MM.1S (cell line): ENCODE measurements at regions not wholly inside any gene's neighbourhood (a gene's known extent, or its start where the extent isn't known, plus 50 kb on each side); places are given as distances from the start of the nearest gene placed in this dataset.

Source experiments
- EZH2 ChIP-seq: fragments of 300-600 bp; sonication (generic); optimal IDR thresholded peaks from 2 replicates; pipeline ENCODE3; 2017; ENCODE audit warnings: low read depth, mild to moderate bottlenecking, antibody characterized with exemption, low read length, mixed read lengths
- EZH2phosphoT487 ChIP-seq: fragments of 300-600 bp; sonication (generic); IDR thresholded peaks from 2 replicates; pipeline ENCODE4 v1.6.1; 2018; ENCODE audit warnings: antibody characterized with exemption, low read length
- TF ChIP-seq, protein P1 (sequence below): fragments of 300-600 bp; sonication (generic); IDR thresholded peaks from 2 replicates; pipeline ENCODE4 v1.5.1; 2016; ENCODE audit warnings: antibody characterized with exemption, low read length, mixed read lengths

DNA sequence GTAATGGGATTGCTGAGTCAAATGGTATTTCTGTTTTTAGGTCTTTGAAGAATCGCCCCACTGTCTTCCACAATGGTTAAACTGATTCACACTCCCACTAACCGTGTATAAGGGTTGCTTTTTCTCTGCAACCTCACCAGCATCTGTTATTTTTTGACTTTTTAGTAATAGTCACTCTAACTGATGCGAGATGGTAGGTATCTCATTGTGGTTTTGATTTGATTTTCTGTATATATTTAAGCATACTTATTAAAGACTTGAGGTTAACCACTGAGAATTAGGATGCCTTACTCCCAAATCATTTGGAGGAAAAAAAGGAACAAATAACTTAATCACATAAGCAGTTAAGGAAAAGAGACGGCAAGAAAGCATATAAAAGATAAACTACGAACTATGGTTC, 181.6 kb upstream of the FST start:
- TF ChIP-seq, protein P1, sequence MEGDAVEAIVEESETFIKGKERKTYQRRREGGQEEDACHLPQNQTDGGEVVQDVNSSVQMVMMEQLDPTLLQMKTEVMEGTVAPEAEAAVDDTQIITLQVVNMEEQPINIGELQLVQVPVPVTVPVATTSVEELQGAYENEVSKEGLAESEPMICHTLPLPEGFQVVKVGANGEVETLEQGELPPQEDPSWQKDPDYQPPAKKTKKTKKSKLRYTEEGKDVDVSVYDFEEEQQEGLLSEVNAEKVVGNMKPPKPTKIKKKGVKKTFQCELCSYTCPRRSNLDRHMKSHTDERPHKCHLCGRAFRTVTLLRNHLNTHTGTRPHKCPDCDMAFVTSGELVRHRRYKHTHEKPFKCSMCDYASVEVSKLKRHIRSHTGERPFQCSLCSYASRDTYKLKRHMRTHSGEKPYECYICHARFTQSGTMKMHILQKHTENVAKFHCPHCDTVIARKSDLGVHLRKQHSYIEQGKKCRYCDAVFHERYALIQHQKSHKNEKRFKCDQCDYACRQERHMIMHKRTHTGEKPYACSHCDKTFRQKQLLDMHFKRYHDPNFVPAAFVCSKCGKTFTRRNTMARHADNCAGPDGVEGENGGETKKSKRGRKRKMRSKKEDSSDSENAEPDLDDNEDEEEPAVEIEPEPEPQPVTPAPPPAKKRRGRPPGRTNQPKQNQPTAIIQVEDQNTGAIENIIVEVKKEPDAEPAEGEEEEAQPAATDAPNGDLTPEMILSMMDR: no peak
- TF ChIP-seq EZH2phosphoT487 (no peak), EZH2 (no peak)
